Mucosa of rectum (tissue), 2 donors: ENCODE measurements at regions not wholly inside any gene's neighbourhood (a gene's known extent, or its start where the extent isn't known, plus 50 kb on each side); places are given as distances from the start of the nearest gene placed in this dataset.

Experiments used
- H3K27ac ChIP-seq, 2 donors: one replicate each; pipeline ENCODE4 v1.7.0; 2013; ENCODE audit warnings: inconsistent platforms in 2 of 2, low read depth in 2 of 2, low read length in 2 of 2
- H3K27me3 ChIP-seq, 2 donors: one replicate each; pipeline ENCODE4 v1.7.0; 2013; ENCODE audit warnings: low read length in 2 of 2; ENCODE audit not compliant: control insufficient read depth in 2 of 2, insufficient read depth in 2 of 2
- H3K36me3 ChIP-seq, 2 donors: one replicate each; pipeline ENCODE4 v1.7.0; 2013; ENCODE audit warnings: low read length in 2 of 2; ENCODE audit not compliant: control insufficient read depth in 2 of 2, insufficient read depth in 2 of 2
- H3K4me1 ChIP-seq, 2 donors: one replicate each; pipeline ENCODE4 v1.7.0; 2013; ENCODE audit warnings: low read length in 2 of 2, mild to moderate bottlenecking in 1 of 2; ENCODE audit not compliant: control insufficient read depth in 2 of 2, insufficient read depth in 2 of 2
- H3K4me3 ChIP-seq, 2 donors: one replicate each; pipeline ENCODE4 v1.7.0; 2013; ENCODE audit warnings: low read length in 2 of 2
- H3K9ac ChIP-seq, 2 donors: one replicate each; pipeline ENCODE4 v1.7.0; 2013; ENCODE audit warnings: low read length in 2 of 2, low read depth in 1 of 2, mild to moderate bottlenecking in 1 of 2
- H3K9me3 ChIP-seq, 2 donors: one replicate each; pipeline ENCODE4 v1.7.0; 2013; ENCODE audit warnings: low read length in 2 of 2; ENCODE audit not compliant: control insufficient read depth in 2 of 2
- donor health status: healthy.
- donor health status: Normal muscosa, but diverticular disease.

DNA sequence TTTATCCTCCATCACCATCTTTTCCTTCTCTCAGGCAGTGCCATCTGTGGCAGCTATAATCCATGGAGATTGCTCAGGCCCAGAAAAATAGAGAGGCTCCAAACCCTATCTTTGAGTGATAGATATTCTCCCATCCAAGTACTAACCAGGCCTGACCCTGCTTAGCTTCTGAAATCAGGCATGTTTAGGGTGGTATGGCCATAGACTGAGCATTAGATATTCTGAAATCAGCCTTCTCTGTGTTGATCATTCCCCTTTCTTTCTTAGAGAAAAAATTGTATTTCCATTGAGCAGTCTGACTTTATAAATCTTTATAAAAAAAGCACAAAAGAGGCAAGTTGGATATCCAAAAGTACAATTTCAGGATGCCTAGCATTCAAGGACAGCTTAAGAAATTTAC lies 131.5 kb upstream of the ACVR2A start:
- Histone ChIP-seq H3K9me3 (no peaks in the 10 kb centered on the region), H3K27ac (no peak overlapping the region), H3K36me3 (no peaks in the 10 kb centered on the region), H3K9ac (no peak overlapping the region), H3K27me3 (no peaks in the 10 kb centered on the region), H3K4me1 (no peaks in the 10 kb centered on the region), H3K4me3 (no peak overlapping the region)

DNA sequence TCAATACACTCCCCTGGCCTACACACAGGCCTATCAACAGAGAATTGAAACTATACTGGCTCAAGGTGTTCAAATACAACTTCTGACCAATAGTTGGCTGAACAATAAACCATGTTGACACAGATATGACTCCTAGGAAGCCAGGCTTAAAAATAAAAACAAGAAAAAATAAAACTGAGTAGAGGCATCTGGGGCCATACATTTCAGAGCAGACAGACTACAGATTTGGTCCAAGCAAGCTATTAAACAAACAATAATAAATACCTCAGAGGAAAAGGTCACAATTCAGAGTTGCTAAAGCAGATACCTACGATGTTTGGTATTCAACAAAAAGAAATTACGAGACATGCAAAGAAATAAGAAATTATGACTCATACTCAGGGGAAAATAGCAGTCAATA lies 132.8 kb upstream of the ACVR2A start:
- no peak overlapping the region for H3K9ac ChIP-seq
- H3K9me3 ChIP-seq: no peaks in the 10 kb centered on the region
- H3K4me1 ChIP-seq: no peaks in the 10 kb centered on the region
- no peak overlapping the region for H3K4me3 ChIP-seq
- H3K27ac ChIP-seq: no peak overlapping the region
- no peaks in the 10 kb centered on the region for H3K27me3 ChIP-seq
- H3K36me3 ChIP-seq: no peaks in the 10 kb centered on the region

DNA sequence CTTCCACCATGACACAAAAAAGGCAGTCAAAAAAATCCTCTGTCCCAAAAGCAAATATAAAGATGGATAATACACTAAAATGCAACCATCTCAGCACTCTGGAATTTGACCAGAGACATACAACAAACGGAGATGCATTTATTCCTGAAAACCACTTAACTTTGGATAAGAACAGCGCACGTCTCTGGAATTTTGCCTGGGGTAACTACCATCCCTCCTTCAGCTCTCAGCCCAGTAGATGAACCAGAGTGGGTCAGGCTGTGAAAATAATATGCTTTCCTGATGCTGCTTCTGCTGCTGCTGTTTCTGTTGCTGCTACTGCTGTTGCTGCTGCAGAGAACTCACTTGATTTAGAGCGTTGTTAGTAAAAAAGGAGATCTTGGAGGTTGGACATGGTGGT lies 133.8 kb upstream of the ACVR2A start:
- Histone ChIP-seq H3K36me3 (no peaks in the 10 kb centered on the region), H3K4me1 (no peaks in the 10 kb centered on the region), H3K9ac (no peak overlapping the region), H3K27me3 (no peaks in the 10 kb centered on the region), H3K27ac (no peak overlapping the region), H3K4me3 (no peak overlapping the region), H3K9me3 (no peaks in the 10 kb centered on the region)

DNA sequence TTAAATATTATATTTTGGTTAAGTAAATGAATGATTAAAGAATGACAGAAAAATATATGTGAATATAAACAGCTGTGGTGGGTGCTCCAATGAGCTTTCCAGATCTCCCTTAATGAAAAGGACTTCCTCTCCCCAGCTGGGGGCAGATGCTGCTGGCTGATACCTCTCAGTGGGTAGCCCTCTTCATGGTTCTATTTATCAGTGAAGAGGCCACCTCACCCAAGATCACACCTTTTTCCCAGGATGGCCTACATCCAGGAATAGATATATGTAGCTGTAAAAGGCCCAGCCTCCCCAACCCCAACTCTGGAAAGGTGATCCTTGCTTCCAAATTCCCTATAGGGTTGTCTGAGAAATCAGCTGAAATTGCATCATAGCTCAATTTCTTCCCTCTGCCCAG lies 135.2 kb upstream of the ACVR2A start:
- no peaks in the 10 kb centered on the region for H3K4me1 ChIP-seq
- H3K9me3 ChIP-seq: no peaks in the 10 kb centered on the region
- H3K4me3 ChIP-seq: no peak overlapping the region
- no peak overlapping the region for H3K9ac ChIP-seq
- no peaks in the 10 kb centered on the region for H3K27me3 ChIP-seq
- H3K36me3 ChIP-seq: no peaks in the 10 kb centered on the region
- H3K27ac ChIP-seq: no peak overlapping the region

DNA sequence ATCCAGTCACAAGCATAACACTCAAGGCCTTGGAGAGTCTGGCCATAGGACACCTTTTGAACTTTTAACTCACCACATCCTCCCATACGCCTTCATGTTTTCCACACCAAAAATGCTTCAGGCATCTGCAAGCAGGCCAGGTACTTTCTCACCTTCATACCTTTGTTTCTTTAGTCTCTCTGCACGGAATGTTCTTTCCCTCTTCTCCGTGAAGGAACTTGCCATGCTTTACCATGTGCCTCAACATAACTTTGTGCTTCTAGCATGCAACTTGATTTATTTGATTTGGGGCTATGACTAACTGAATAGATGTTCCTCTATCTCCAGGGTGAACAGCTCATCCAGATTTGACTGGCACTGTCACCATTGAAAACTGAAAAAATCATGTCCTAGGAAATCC lies 141.7 kb upstream of the ACVR2A start:
- Histone ChIP-seq H3K36me3 (no peaks in the 10 kb centered on the region), H3K27ac (no peak overlapping the region), H3K27me3 (no peaks in the 10 kb centered on the region), H3K4me1 (no peaks in the 10 kb centered on the region), H3K4me3 (no peak overlapping the region), H3K9ac (no peak overlapping the region), H3K9me3 (no peaks in the 10 kb centered on the region)

DNA sequence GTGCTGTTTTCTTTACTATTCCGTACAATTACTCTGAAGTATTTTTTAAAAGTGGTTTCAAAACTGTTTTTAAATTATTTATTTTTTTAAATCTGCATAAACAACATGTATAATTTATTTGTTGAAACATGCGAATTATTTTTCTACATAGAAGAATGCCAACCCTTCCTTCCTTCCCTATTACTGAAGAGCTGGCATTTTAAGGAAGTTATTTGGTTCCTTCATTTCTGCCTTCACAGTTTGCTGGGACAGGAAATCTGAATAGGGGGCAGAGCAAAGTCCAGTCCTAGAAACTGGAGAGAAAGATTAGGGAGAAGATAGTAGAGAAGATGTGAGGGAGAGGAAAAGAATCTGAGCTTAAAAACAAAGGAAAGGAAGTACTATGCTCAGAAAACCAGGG lies 146.7 kb upstream of the ACVR2A start:
- H3K4me3 ChIP-seq: no peak overlapping the region

DNA sequence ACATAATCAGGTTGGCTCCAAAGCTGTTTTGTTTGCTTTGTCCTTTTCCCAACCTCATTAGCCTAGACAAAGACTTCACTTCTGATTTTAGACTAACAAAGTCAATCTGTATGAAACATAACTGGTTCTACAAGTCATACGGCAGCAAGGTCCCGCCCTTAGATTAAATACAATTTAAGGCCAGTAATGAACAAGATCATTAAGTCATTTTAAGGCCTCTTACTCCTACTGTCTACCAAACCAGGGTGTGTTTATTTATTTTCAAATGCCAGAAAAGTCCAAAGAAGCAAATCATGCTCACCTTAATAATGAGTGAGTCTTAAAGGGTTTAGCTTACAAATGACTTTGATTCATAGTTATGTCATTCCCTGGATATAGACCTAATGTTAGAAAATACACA lies 148.4 kb upstream of the ACVR2A start:
- Histone ChIP-seq H3K9me3 (no peaks in the 10 kb centered on the region), H3K27me3 (no peaks in the 10 kb centered on the region), H3K4me3 (peak overlapping the region in 1 of 2 donors; percentile 51), H3K27ac (no peak overlapping the region), H3K4me1 (peaks cover 3 to 5% of the 10 kb centered on the region in 2 donors), H3K9ac (no peak overlapping the region), H3K36me3 (no peaks in the 10 kb centered on the region)

More for the DNA sequence above, 146.7 kb upstream of the ACVR2A start:
- no peak overlapping the region for H3K27ac ChIP-seq
- no peaks in the 10 kb centered on the region for H3K36me3 ChIP-seq
- H3K4me1 ChIP-seq: peaks cover 3 to 5% of the 10 kb centered on the region in 2 donors
- H3K9ac ChIP-seq: no peak overlapping the region
- H3K9me3 ChIP-seq: no peaks in the 10 kb centered on the region
- no peaks in the 10 kb centered on the region for H3K27me3 ChIP-seq

DNA sequence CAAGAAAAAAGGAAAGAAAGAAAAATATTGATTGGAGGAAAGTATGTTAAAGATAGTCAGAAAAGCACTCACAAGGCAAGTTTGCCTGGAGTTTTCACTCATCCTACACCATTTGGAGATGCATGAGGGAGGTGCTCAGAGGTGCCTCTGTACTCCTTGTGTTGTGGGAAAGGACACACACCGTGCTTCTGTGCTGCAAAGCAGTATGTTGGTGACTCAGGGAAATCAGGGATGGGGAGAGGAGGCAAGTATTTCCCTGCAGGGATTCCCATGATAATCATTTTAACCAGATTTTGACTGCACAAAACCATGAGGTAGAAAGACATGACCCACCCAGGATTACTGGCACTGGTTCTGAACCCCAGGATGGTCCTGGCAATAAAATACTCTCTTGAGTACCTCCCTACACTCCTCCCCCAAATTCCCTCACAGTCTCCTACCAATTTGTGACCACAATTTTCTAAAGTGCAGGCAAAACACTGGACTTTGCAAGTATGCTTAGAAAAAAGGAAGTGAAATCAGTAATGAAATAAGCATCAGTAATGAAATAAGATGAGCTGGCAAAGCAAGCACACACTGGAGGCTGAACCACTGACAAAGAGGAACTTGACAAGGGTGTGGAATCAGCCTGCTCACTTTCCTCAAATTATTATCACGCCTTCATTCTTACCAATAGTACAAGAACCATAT lies 155.5 kb upstream of the ACVR2A start:
- H3K27ac ChIP-seq: no peak overlapping the region
- no peaks in the 10 kb centered on the region for H3K27me3 ChIP-seq
- H3K4me3 ChIP-seq: no peak overlapping the region

DNA sequence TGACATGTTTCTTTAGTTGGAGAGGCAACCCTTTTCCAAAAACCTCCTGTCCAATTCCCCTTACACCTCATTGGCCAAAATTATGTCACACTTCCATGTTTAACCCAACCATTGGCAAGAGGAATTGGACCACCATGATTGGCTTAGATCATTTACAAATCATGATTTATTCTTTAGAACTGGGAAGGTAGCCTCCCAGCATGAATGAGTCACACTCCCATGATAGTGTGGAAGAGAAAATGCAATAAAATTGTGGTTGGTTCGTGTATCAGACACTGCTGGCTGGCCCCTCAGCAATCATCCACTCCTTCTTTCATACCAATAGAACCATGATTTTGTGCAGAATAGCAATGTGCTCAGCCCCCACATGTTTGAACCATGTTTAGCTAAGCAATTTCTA lies 156.6 kb upstream of the ACVR2A start:
- no peaks in the 10 kb centered on the region for H3K4me1 ChIP-seq
- H3K27ac ChIP-seq: no peak overlapping the region
- no peaks in the 10 kb centered on the region for H3K27me3 ChIP-seq
- H3K9me3 ChIP-seq: no peaks in the 10 kb centered on the region
- no peaks in the 10 kb centered on the region for H3K36me3 ChIP-seq
- H3K9ac ChIP-seq: no peak overlapping the region
- no peak overlapping the region for H3K4me3 ChIP-seq

More for the DNA sequence above, 155.5 kb upstream of the ACVR2A start:
- no peaks in the 10 kb centered on the region for H3K4me1 ChIP-seq
- no peak overlapping the region for H3K9ac ChIP-seq
- no peaks in the 10 kb centered on the region for H3K36me3 ChIP-seq
- no peaks in the 10 kb centered on the region for H3K9me3 ChIP-seq

DNA sequence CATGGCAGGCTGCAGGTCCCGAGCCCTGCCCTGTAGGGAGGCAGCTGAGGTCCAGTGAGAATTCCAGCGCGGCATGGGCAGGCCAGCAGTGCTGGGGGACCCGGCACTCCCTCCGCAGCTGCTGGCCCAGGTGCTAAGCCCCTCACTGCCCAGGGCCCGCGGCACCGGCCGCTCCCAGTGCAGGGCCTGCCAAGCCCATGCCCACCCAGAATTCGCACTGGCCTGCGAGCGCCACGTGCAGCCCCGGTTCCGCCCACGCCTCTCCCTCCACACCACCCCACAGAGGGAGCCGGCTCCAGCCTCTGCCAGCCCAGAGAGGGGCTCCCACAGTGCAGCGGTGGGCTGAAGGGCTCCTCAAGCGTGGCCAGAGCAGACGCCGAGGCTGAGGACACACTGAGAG lies 158.5 kb upstream of the ACVR2A start:
- Histone ChIP-seq H3K9me3 (no peaks in the 10 kb centered on the region), H3K27ac (no peak overlapping the region), H3K4me1 (no peaks in the 10 kb centered on the region), H3K4me3 (no peak overlapping the region), H3K27me3 (no peaks in the 10 kb centered on the region), H3K9ac (no peak overlapping the region), H3K36me3 (no peaks in the 10 kb centered on the region)

DNA sequence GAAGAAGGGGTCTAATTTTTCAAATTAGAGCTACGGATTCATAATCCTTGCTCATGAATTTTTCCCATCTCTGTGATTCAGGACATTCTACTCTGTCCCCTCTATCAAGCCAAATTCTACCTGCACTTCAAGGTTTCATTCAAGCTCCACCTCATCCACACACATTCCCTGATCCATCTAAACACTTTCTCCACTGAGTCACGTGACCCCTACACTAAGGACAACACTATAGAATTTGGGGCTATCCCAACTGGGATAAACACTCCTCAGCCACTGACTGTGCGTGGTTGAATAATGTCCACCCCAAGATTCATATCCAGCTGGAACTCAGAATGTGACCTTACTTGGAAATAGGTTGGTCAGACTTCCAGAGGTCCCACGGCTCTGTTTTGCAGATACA lies 159.9 kb upstream of the ACVR2A start:
- H3K9ac ChIP-seq: no peak overlapping the region
- H3K27ac ChIP-seq: no peak overlapping the region
- H3K9me3 ChIP-seq: no peaks in the 10 kb centered on the region
- no peaks in the 10 kb centered on the region for H3K36me3 ChIP-seq
- H3K4me3 ChIP-seq: no peak overlapping the region
- no peaks in the 10 kb centered on the region for H3K4me1 ChIP-seq
- H3K27me3 ChIP-seq: no peaks in the 10 kb centered on the region
